Stomach (tissue), 8 donors: ENCODE measurements at regions not wholly inside any gene's neighbourhood (a gene's known extent, or its start where the extent isn't known, plus 50 kb on each side); places are given as distances from the start of the nearest gene placed in this dataset.
A peak's percentile ranks its signal among the peaks of the same experiment; 100 is the strongest.

ENCODE experiments used
- DNase-seq, 2 donors: peaks; one replicate each; pipeline versions ENCODE4 v3.0.0 to v3.0.0-alpha.2; 2013 to 2019
- H3K27ac ChIP-seq, 5 donors: fragments of 200-600 bp in 4 of 5; sonication (generic) in 4 of 5; one replicate each; pipeline ENCODE4 v1.5.1; 2013 to 2019; ENCODE audit warnings: mild to moderate bottlenecking in 1 of 5, moderate library complexity in 1 of 5
- H3K27me3 ChIP-seq, 3 donors: fragments of 200-600 bp; sonication (generic); one replicate each; pipeline ENCODE4 v1.5.1; 2017 to 2019; ENCODE audit warnings: mixed run types in 1 of 3
- H3K36me3 ChIP-seq, 4 donors: fragments of 200-600 bp; sonication (generic); 1 replicate in 3 of 4; 2 replicates in 1 of 4; pipeline ENCODE4 v1.5.1; 2016 to 2019
- H3K4me1 ChIP-seq, 4 donors: fragments of 200-600 bp; sonication (generic); one replicate each; pipeline ENCODE4 v1.5.1; 2016 to 2019
- H3K4me3 ChIP-seq, 4 donors: fragments of 200-600 bp; sonication (generic) in 3 of 4; one replicate each; pipeline ENCODE4 v1.5.1; 2016 to 2019; ENCODE audit warnings: mild to moderate bottlenecking in 1 of 4
- H3K9me3 ChIP-seq, 4 donors: fragments of 200-600 bp; sonication (generic); one replicate each; pipeline ENCODE4 v1.5.1; 2016 to 2019
- CTCF ChIP-seq, 7 experiments: fragments of 450-650 bp in 4 of 7; fragments of 200-600 bp in 3 of 7; sonication (generic) in 3 of 7; IDR thresholded peaks; one replicate each; pipeline ENCODE4 v1.5.1; 2016 to 2019; ENCODE audit warnings: antibody characterized with exemption in 7 of 7, control low read depth in 2 of 7, mild to moderate bottlenecking in 1 of 7
- EP300 ChIP-seq: sonication (generic); formaldehyde crosslinking; IDR thresholded peaks from one replicate; pipeline ENCODE4 v1.6.1; 2017; ENCODE audit warnings: antibody characterized with exemption
- POLR2A ChIP-seq, 4 donors: fragments of 450-650 bp; IDR thresholded peaks; one replicate each; pipeline ENCODE4 v1.6.1; 2016; ENCODE audit warnings: antibody characterized with exemption in 4 of 4, control low read depth in 2 of 4, mild to moderate bottlenecking in 1 of 4, moderate library complexity in 1 of 4
- POLR2AphosphoS5 ChIP-seq, 3 donors: sonication (generic); formaldehyde crosslinking; IDR thresholded peaks; one replicate each; pipeline ENCODE4 v1.6.1; 2016; ENCODE audit warnings: antibody characterized with exemption in 3 of 3
- WGBS, 5 donors: extraction: QIAGEN DNeasy Blood & Tissue Kit in 3 of 5; methylation state at CpG; one replicate each; pipeline versions ENCODE4 v1.1.5 to v1.1.7; 2013 to 2018; 5-methylcytosine and 5-hydroxymethylcytosine counted together
- intact Hi-C: fragments of 100-400 bp; cut with DNase I; formaldehyde crosslinking; loops from one replicate; pipeline ENCODE4 v1.15.1; 2023; ENCODE audit warnings: low total_unique reads
- donor health status: healthy with polysubstance abuse.
- donor health status: Bipolar disorder and iron deficiency.
- donor health status: healthy.

GRCh38 chr12:114864837-114865551 lies 181.0 kb upstream of the TBX3 start:
- peak in 1 of 2 donors; percentile 29 for DNase-seq
- WGBS, 5 donors: 23 to 34% (median 31%) methylated on average over 12 of the region's 12 CpGs
- intact Hi-C loops: no loop called here
- H3K9me3 ChIP-seq: peaks cover 0 to 9% (median 0%) of the 10 kb centered on the region in 4 donors
- H3K36me3 ChIP-seq: no peaks in the 10 kb centered on the region
- H3K27ac ChIP-seq: no peak overlapping the region
- H3K27me3 ChIP-seq: no peaks in the 10 kb centered on the region
- no peak overlapping the region for H3K4me3 ChIP-seq
- no peak for TF ChIP-seq POLR2A (IDR thresholded peaks at IDR 0.05)
- no peak for TF ChIP-seq POLR2AphosphoS5 (IDR thresholded peaks at IDR 0.05)
- no peaks in the 10 kb centered on the region for H3K4me1 ChIP-seq

GRCh38 chr12:114863911-114864310 lies 179.9 kb upstream of the TBX3 start:
- intact Hi-C loops: no loop called here
- H3K36me3 ChIP-seq: no peaks in the 10 kb centered on the region
- 79 to 87% (median 86%) methylated on average over 12 of the region's 12 CpGs for WGBS, 5 donors
- DNase-seq: no peak
- H3K4me3 ChIP-seq: no peak overlapping the region
- H3K4me1 ChIP-seq: no peaks in the 10 kb centered on the region
- no peak overlapping the region for H3K27ac ChIP-seq
- no peak for TF ChIP-seq POLR2AphosphoS5 (IDR thresholded peaks at IDR 0.05)
- no peak for TF ChIP-seq POLR2A (IDR thresholded peaks at IDR 0.05)
- no peak for TF ChIP-seq EP300
- TF ChIP-seq CTCF (IDR thresholded peaks at IDR 0.05): no peak
- no peaks in the 10 kb centered on the region for H3K27me3 ChIP-seq
- peaks cover 0 to 9% (median 0%) of the 10 kb centered on the region in 4 donors for H3K9me3 ChIP-seq

GRCh38 chr12:114860969-114861368 lies 177.0 kb upstream of the TBX3 start:
- Histone ChIP-seq H3K36me3 (no peaks in the 10 kb centered on the region), H3K27ac (no peak overlapping the region), H3K4me3 (no peak overlapping the region), H3K9me3 (peaks cover 0 to 9% (median 0%) of the 10 kb centered on the region in 4 donors), H3K4me1 (no peaks in the 10 kb centered on the region), H3K27me3 (no peaks in the 10 kb centered on the region)
- WGBS, 5 donors: 86 to 92% (median 89%) methylated on average over 6 of the region's 6 CpGs
- DNase-seq: no peak
- no peak for TF ChIP-seq POLR2A (IDR thresholded peaks at IDR 0.05)
- no peak for TF ChIP-seq EP300
- no peak for TF ChIP-seq POLR2AphosphoS5 (IDR thresholded peaks at IDR 0.05)
- no peak for TF ChIP-seq CTCF (IDR thresholded peaks at IDR 0.05)
- intact Hi-C loops: no loop called here

- WGBS, 5 donors: 54 to 61% (median 58%) methylated on average over 7 of the region's 7 CpGs
- peak in 1 of 2 donors; percentile 14 for DNase-seq
- intact Hi-C loops: no loop called here
Observed at GRCh38 chr12:114858388-114859146, 174.6 kb upstream of the TBX3 start.

More at GRCh38 chr12:114858388-114859146, 174.6 kb upstream of the TBX3 start:
- no peak overlapping the region for H3K4me3 ChIP-seq
- no peaks in the 10 kb centered on the region for H3K36me3 ChIP-seq
- H3K27ac ChIP-seq: no peak overlapping the region
- no peaks in the 10 kb centered on the region for H3K4me1 ChIP-seq
- peaks cover 0 to 18% (median 0%) of the 10 kb centered on the region in 4 donors for H3K9me3 ChIP-seq
- H3K27me3 ChIP-seq: no peaks in the 10 kb centered on the region
- TF ChIP-seq POLR2A (IDR thresholded peaks at IDR 0.05) (no peak), EP300 (no peak), CTCF (IDR thresholded peaks at IDR 0.05) (no peak), POLR2AphosphoS5 (IDR thresholded peaks at IDR 0.05) (no peak)
